Astrocyte (in vitro differentiated cells and primary cell): ENCODE measurements at regions not wholly inside any gene's neighbourhood (a gene's known extent, or its start where the extent isn't known, plus 50 kb on each side); places are given as distances from the start of the nearest gene placed in this dataset.

Source experiments
- DNase-seq: peaks from one replicate; pipeline ENCODE4 v3.0.0-alpha.2; 2010; ENCODE audit warnings: low read depth
- FAIRE-seq: peaks from 2 replicates; lab custom pipeline; 2011; peaks lifted over from hg19 to GRCh38; lab: Jason Lieb, UNC
- H2AFZ ChIP-seq: 2 replicates; pipeline ENCODE4 v1.6.0; 2012; ENCODE audit warnings: low read depth, low read length, inconsistent platforms
- H3K27ac ChIP-seq: 2 replicates; pipeline ENCODE4 v1.5.1; 2011; ENCODE audit warnings: low read depth, low read length, inconsistent platforms
- H3K27me3 ChIP-seq: 2 replicates; pipeline ENCODE4 v1.6.0; 2011; ENCODE audit warnings: low read length, inconsistent platforms; ENCODE audit not compliant: insufficient read depth
- H3K36me3 ChIP-seq: 2 replicates; pipeline ENCODE4 v1.5.1; 2011; ENCODE audit warnings: low read length, inconsistent platforms; ENCODE audit not compliant: insufficient read depth
- H3K4me1 ChIP-seq: 2 replicates; pipeline ENCODE4 v1.5.1; 2011; ENCODE audit warnings: low read length, inconsistent platforms; ENCODE audit not compliant: insufficient read depth
- H3K4me2 ChIP-seq: 2 replicates; pipeline ENCODE4 v1.6.0; 2012; ENCODE audit warnings: low read length, inconsistent platforms
- H3K4me3 ChIP-seq: 2 replicates; pipeline ENCODE4 v1.5.1; 2011; ENCODE audit warnings: low read depth, mild to moderate bottlenecking, low read length, inconsistent platforms; ENCODE audit not compliant: insufficient read depth
- H3K79me2 ChIP-seq: 2 replicates; pipeline ENCODE4 v1.6.0; 2012; ENCODE audit warnings: mild to moderate bottlenecking, low read length, inconsistent platforms; ENCODE audit not compliant: insufficient read depth
- H3K9ac ChIP-seq: 2 replicates; pipeline ENCODE4 v1.6.0; 2012; ENCODE audit warnings: mild to moderate bottlenecking, low read length, inconsistent platforms
- H3K9me3 ChIP-seq: 2 replicates; pipeline ENCODE4 v1.5.1; 2012; ENCODE audit warnings: low read depth, mild to moderate bottlenecking, low read length, inconsistent platforms; ENCODE audit not compliant: insufficient read depth
- H4K20me1 ChIP-seq: 2 replicates; pipeline ENCODE4 v1.6.0; 2012; ENCODE audit warnings: low read length, inconsistent platforms; ENCODE audit not compliant: insufficient read depth
- H3K27ac Mint-ChIP-seq: one replicate; pipeline ENCODE4 v1.8.0; 2021; ENCODE audit warnings: mild to moderate bottlenecking, mixed read lengths; ENCODE audit not compliant: unreplicated experiment
- H3K27me3 Mint-ChIP-seq: one replicate; pipeline ENCODE4 v1.8.0; 2021; ENCODE audit warnings: low read depth, mixed read lengths; ENCODE audit not compliant: unreplicated experiment
- H3K36me3 Mint-ChIP-seq: one replicate; pipeline ENCODE4 v1.8.0; 2021; ENCODE audit warnings: low read depth, mixed read lengths; ENCODE audit not compliant: unreplicated experiment
- H3K4me1 Mint-ChIP-seq: one replicate; pipeline ENCODE4 v1.8.0; 2021; ENCODE audit warnings: low read depth, mixed read lengths; ENCODE audit not compliant: unreplicated experiment
- H3K4me3 Mint-ChIP-seq: one replicate; pipeline ENCODE4 v1.8.0; 2021; ENCODE audit warnings: mild to moderate bottlenecking, moderate library complexity, mixed read lengths; ENCODE audit not compliant: unreplicated experiment
- H3K9me3 Mint-ChIP-seq: one replicate; pipeline ENCODE4 v1.8.0; 2021; ENCODE audit warnings: mild to moderate bottlenecking, mixed read lengths; ENCODE audit not compliant: unreplicated experiment
- EZH2 ChIP-seq: IDR thresholded peaks from 2 replicates; pipeline ENCODE4 v1.6.1; 2012; ENCODE audit warnings: mild to moderate bottlenecking, low read length, inconsistent platforms; ENCODE audit not compliant: insufficient read depth
- TF ChIP-seq, protein P1 (sequence below): IDR thresholded peaks from 2 replicates; pipeline ENCODE4 v1.5.1; 2011; ENCODE audit warnings: low read depth, mild to moderate bottlenecking, inconsistent platforms, low read length, moderate library complexity; ENCODE audit not compliant: insufficient read depth

DNA sequence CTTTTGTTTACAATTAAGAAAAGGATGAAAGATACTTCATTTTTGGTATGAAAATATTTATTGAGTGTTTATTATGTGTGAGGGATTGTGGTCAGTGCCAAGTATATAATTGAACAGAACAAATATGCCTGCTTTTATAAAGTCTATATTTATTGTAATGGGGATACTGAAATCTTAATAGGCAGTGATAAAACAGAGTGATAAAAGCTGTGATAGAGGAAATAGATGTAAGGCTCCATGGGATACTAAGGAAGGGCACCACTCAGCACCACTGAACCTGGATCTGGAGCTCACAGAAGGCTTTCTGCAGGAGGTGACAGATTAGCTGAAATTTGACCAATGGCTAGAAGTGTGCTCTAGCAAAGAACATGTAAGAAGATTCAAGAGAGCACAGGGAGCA, 263.5 kb downstream of the C4orf33 start:
- Histone ChIP-seq H4K20me1 (no peaks in the 10 kb centered on the region), H3K4me3 (no peak overlapping the region), H3K9me3 (no peaks in the 10 kb centered on the region), H3K4me2 (no peak overlapping the region), H2AFZ (no peak overlapping the region), H3K36me3 (no peaks in the 10 kb centered on the region), H3K27ac (no peak overlapping the region), H3K9ac (no peak overlapping the region), H3K79me2 (no peaks in the 10 kb centered on the region), H3K4me1 (peaks cover 12% of the 10 kb centered on the region), H3K27me3 (no peaks in the 10 kb centered on the region)
- no peak overlapping the region for H3K27ac Mint-ChIP-seq
- FAIRE-seq, result no peak
- H3K27me3 Mint-ChIP-seq, result no peaks in the 10 kb centered on the region
- H3K4me3 Mint-ChIP-seq, result no peak overlapping the region
- H3K4me1 Mint-ChIP-seq, result peaks cover 20% of the 10 kb centered on the region
- TF ChIP-seq, protein P1, sequence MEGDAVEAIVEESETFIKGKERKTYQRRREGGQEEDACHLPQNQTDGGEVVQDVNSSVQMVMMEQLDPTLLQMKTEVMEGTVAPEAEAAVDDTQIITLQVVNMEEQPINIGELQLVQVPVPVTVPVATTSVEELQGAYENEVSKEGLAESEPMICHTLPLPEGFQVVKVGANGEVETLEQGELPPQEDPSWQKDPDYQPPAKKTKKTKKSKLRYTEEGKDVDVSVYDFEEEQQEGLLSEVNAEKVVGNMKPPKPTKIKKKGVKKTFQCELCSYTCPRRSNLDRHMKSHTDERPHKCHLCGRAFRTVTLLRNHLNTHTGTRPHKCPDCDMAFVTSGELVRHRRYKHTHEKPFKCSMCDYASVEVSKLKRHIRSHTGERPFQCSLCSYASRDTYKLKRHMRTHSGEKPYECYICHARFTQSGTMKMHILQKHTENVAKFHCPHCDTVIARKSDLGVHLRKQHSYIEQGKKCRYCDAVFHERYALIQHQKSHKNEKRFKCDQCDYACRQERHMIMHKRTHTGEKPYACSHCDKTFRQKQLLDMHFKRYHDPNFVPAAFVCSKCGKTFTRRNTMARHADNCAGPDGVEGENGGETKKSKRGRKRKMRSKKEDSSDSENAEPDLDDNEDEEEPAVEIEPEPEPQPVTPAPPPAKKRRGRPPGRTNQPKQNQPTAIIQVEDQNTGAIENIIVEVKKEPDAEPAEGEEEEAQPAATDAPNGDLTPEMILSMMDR, result no peak
- no peak for TF ChIP-seq EZH2
- H3K9me3 Mint-ChIP-seq, result no peaks in the 10 kb centered on the region
- no peaks in the 10 kb centered on the region for H3K36me3 Mint-ChIP-seq
- no peak for DNase-seq

DNA sequence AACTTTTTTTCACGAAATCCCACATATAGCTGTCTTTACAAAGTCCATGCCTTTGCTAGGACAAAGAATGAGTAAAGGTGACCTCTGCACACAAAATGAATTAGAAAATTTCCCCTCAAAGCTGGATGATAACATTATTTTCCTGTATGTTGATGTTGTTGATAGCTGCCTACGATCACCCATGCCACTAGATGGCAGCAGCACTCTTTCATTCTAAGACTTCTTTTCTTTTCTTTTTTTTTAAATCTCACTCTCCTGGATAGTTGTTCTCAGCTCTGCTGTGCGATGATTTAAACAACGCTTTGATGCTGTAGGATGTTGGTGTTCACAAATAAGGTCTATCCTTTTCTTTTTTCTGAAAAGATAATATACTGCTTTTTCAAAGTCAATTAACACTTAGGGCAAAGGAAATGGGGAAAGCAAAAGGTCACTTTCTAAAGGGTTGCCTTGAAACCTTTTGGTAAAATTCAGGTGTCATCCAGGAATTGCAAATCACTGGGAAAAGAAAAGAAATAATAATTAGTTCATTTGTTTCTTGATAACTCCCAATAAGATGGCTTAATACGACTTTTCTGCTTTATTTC, 266.8 kb downstream of the C4orf33 start:
- Histone ChIP-seq H3K4me3 (no peak overlapping the region), H3K9me3 (no peaks in the 10 kb centered on the region), H3K9ac (no peak overlapping the region), H3K36me3 (no peaks in the 10 kb centered on the region), H3K4me2 (no peak overlapping the region), H3K27me3 (no peaks in the 10 kb centered on the region), H3K79me2 (no peaks in the 10 kb centered on the region), H4K20me1 (no peaks in the 10 kb centered on the region), H3K4me1 (peaks cover 5% of the 10 kb centered on the region), H3K27ac (no peak overlapping the region), H2AFZ (no peak overlapping the region)
- DNase-seq (peak; percentile 21), FAIRE-seq (peak; percentile 82)
- TF ChIP-seq, protein P1, result peak; percentile 98
- no peak for TF ChIP-seq EZH2
- Mint-ChIP-seq H3K9me3 (no peaks in the 10 kb centered on the region), H3K27ac (no peak overlapping the region), H3K36me3 (no peaks in the 10 kb centered on the region), H3K4me3 (no peak overlapping the region), H3K4me1 (peaks cover 13% of the 10 kb centered on the region), H3K27me3 (no peaks in the 10 kb centered on the region)

DNA sequence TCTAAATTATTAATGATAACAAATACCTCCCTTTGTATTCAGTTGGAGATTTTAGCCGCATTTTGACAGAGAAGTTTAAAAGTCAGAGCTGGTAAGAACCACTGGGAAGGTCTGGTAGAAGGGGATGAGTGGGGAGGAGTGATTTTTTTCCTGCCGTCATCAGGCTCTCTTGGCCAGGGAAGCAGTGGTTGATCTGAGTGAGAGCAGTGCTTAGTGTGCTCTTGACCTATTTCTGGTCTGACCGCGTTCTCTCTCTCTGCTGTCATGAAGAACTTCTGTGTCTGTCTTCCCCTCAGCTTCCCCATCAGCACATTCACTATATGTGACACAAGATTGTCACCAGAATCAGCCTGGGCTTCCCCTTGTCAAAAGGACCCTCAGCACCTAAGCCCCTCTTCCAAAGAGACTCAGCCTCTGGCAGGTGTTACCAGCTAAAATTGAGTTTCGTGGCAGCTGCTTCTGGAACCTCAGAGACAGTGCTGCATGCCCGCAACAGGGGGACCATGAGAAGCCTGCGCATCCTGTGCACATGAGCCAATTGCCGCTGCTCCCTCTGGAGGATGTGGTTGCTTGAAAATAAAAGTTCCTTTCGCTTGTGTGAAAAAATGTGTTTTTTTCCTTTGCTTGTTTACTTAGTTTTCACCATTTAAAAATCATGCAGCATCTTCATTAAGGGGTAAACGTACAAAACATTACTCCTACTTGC, 268.9 kb downstream of the C4orf33 start:
- no peaks in the 10 kb centered on the region for H3K9me3 ChIP-seq
- no peaks in the 10 kb centered on the region for H3K4me1 ChIP-seq
- H2AFZ ChIP-seq, result no peak overlapping the region
- no peaks in the 10 kb centered on the region for H3K79me2 ChIP-seq
- no peaks in the 10 kb centered on the region for H3K4me1 Mint-ChIP-seq
- H3K9me3 Mint-ChIP-seq, result no peaks in the 10 kb centered on the region
- H3K36me3 Mint-ChIP-seq, result no peaks in the 10 kb centered on the region
- no peak overlapping the region for H3K4me3 ChIP-seq
- H3K9ac ChIP-seq, result no peak overlapping the region
- H3K4me3 Mint-ChIP-seq, result no peak overlapping the region
- H3K36me3 ChIP-seq, result no peaks in the 10 kb centered on the region
- H4K20me1 ChIP-seq, result no peaks in the 10 kb centered on the region
- H3K27me3 Mint-ChIP-seq, result no peaks in the 10 kb centered on the region
- H3K27ac Mint-ChIP-seq, result no peak overlapping the region
- H3K27me3 ChIP-seq, result no peaks in the 10 kb centered on the region
- no peak overlapping the region for H3K4me2 ChIP-seq
- H3K27ac ChIP-seq, result no peak overlapping the region
- DNase-seq, result no peak
- FAIRE-seq, result no peak
- TF ChIP-seq EZH2, result no peak
- TF ChIP-seq, protein P1, result no peak
